HG03045 (cell line): ENCODE measurements at regions not wholly inside any gene's neighbourhood (a gene's known extent, or its start where the extent isn't known, plus 50 kb on each side); places are given as distances from the start of the nearest gene placed in this dataset.

ENCODE experiments used
- ATAC-seq: cut with Tn5 transposase; IDR thresholded peaks from one replicate; pipeline ENCODE4 v1.9.1; 2021; ENCODE audit warnings: mild to moderate bottlenecking, moderate library complexity; ENCODE audit not compliant: unreplicated experiment

DNA sequence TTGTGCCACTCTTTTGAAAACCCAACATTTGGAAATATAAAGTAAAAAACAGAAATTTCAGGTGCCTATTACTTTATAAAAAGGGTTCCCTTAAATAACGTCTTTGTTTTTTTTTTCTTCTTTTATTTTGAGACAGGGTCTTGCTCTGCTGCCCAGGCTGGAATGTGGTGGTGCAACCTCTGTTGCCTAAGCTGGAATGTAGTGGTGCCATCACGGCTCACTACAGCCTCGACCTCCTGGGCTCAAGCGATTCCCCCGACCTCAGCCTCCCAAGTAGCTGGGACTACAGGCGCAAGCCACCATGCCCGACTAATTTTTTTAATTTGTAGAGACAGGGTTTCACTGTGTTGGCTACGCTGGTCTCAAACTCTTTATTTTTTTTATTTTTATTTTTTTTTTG is 110.2 kb upstream of the HNRNPU start:
- no peak for ATAC-seq

DNA sequence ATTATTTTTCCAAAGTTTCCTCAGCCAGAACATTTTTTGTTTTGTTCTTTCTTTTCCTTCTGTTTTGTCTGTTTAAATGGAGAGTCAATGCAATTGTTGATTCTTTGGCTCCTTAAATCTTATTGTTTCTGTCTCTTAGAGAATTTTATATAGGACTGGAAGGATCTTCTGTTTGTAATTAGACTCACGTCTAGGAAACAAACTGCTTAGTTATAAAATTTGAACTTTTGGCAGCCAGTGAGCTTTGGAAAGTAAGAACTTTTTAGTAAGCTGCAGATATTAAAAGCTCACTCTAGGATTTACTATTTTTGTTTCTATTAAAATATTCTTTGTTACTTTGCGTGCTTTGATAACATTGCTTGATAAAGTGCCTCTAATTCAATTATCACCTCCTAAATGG is 109.8 kb upstream of the HNRNPU start:
- no peak for ATAC-seq

DNA sequence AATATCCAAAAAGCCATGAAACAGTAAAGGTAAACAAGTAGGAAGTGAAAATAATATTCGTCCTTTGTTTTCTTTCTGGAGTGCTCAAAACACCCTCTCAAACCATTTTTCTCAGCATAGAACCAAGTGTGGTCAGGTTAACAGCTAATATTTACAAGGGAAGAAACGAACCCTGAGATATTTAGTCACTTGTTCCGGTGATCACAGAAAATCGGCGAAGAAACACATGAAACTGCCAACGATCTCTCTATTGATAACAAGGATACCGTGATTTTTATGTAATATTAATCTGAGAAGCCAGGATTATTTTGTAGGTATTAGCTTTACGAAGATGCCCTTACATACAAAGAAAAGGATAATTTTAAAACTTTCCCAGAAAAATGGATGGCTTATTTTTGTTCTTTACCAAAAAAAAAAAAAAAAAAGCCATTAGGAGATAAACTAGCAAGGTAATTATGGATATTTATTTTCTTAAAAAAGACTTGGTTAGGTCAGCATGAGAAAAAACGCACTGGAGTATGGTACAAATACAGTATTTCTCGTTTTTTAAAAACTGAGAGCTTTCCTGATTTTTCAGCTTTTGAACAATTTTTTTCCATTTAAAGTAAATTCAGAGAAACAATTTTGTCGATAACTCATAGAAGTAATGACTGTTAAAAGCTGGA is 107.3 kb upstream of the HNRNPU start:
- no peak for ATAC-seq

DNA sequence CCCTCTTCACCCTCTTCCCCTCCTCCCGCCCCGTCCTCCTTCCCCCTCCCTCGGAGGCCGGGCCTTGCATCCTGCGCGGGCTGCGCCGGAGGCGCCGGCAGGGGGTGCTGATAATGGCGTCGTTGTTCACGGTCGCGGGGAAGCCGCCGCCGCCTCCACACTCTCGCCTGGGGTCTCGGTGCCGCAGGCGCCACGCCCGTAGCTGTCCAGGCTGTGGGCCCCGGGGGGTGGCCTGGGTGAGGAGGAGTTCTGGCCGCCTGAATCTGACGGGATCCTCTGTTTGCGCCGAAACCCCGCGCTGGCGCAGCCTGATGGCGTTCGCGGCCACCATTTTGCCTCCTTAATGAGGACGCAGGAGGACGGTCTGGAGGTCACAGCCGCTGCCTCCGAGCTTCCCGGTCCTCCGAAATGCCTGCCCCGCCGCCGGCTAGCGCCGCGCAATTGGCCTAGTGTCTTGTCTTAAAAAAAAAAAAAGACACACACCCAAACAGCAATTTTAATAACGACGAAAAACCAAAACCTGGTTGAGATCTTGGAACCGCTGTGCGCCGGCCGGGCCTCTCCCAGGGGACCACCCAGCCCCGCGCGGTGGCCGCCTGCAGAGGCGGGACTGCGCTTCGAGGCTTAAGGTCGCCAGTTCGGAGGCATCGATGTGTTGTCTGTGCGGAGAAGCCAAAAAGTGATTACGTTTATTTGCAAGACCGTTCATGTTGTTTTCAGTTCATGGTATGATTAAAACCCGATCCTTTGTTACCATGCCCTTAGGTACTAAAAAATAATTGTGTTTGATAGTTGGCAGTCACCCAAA is 106.6 kb upstream of the HNRNPU start:
- ATAC-seq = peak; percentile 78

DNA sequence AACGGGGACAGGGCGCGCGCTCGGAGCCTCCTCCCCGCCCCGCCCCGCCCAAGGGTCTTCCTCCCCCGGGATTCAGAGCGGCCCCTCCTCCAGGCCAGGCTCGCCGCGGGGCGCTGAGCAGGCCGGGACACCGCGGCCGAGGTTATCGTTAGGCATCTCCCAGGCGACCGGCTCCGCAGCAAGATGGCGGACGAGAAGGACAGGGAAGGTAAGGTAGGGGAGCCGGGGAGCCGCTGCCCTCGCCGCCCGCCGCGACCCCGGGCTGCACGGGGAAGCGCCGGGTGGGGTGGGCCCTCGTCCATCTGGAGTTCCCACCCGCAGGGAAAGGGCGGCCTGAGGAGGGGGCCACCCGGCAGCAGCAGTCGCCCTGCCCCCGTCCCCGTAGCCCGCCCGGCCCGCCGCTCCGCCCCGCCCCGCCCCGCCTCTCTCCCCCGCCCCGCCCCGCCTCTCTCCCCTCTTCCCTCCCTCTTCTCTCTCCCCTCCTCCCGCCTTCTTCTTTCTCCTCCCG is 105.9 kb upstream of the HNRNPU start:
- ATAC-seq = peak; percentile 73

DNA sequence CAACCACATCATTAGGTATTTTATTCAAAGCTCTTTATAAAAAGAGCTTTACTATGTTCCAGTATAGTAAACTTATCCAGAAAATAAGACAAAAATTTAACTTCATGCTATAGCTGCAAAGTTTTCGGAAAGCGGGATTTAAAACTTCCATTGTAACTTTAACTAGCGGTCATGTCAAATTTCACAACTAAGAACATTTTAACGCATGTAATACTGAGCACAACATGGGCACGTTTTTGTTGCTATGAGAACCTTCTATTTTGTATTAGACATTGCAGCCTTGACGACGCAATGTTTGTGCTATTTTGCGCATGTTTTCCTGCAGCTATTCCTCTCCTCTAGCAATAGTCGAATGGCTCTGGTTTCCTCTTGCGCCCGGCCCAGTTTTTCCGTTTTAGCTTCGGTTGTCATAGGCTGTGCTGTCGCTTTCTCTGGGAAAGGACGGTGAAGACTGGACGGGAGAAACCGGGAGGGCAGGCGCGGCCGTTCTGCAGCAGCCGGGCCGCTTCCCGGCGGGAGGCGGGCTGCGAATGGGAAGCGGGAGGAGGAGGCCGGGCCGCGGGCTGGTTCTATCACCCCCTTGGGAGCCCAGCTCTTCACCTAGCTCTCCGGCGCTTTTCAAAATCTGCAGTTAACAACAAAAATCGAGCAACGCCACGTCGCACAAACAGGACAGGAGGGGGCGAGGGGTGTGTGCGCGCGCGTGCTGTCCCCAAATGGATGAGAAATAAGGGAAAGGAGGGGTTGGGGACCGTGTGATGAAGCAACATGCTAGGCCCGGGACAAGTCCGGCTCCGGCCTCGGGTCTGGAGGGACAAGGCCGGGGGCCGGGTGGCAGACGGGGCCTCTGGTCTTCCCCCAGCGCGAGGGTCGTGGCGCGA is 105.3 kb upstream of the HNRNPU start:
- ATAC-seq = peak; percentile 30

DNA sequence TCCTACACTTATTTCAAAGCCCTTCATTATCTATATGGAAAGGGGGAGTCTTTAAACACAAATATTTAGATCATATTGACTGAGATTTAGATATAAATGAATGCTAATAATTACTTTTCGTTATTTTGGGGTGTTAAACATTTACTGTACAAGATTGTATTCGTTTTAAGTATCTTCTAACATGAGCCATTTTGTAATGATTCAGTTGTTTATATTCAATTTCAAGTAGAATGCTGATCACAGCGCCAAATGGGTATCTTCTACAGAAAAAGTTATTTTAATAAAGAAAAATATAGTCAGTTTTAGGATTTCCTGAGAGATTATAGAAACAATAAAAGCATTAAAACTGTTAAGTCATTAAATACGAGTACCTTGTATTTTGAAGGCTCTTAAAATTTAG is 104.5 kb upstream of the HNRNPU start:
- ATAC-seq = no peak

DNA sequence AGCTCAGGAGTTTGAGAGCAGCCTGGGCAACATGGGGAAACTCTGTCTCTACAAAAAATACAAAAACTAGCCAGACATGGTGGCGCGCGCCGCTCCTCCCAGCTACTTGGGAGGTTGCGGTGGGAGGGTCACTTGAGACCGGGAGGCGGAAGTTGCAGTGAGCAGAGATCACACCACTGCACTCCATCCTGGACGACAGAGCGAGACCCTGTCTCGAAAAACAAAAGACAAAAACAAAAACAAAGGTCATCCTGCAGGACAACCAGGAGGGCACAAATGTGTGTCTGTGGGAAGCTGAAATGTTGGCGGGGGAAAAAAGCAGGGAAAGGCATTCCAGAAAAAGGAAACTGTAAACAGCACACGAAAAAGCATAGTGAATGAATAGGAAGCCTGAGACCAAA is 104.1 kb upstream of the HNRNPU start:
- ATAC-seq = no peak

DNA sequence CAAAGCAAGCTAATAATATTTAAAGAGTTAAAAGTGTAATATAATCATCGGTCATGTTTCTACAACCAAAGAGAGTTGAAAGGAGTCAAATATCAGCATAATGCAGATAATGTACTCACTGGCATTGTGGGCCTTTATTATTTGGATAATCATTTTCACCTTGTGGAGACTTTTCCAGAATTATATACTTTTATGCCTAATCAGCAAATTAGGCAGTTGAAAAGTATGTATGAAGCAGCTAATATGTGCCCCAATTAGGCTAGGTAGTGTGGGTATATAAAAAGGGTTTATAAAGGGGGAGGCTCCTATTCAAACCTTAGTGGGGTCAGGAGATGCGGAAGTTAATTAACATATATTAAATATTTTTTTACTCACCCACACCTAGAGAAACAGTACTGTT is 102.8 kb upstream of the HNRNPU start:
- no peak for ATAC-seq

DNA sequence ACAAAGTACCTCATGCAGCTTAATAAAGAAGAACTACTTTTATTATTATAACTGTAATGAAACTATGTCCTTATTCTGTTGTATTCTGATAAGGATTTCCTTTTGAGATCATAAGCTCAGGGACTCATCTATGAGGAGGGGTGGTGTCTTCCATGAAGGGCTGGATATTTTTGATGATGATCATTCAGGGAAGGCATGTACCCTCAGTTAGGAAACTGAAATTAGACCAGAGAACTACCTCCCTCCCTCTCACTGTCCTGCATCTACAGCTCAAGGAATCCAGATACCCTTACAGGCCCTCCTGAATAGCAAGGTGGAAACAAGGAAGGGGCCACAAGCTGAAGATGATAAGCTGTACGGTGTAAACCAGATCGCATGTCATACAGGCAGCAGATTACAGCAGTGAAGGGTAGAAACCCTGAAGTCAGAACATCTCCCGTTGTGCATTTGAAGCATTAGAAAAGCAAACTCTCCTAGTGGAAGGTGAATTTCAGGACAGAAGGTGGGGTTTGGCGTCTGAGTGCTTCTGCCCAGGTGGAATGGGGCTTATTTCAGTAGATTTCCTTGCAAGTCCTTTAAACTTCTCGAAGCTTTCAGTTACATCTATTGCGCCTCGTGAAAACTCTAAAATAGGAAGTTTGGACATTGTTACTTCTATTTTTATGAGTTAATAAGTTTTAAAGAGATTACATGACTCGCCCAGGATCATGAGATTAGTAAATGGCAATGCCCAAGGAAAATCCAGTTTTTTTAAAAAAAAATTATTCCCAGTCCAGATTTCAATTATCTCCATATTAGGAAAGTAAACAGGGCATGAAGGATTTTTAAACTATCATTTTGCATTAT is 101.1 kb upstream of the HNRNPU start:
- ATAC-seq = no peak

DNA sequence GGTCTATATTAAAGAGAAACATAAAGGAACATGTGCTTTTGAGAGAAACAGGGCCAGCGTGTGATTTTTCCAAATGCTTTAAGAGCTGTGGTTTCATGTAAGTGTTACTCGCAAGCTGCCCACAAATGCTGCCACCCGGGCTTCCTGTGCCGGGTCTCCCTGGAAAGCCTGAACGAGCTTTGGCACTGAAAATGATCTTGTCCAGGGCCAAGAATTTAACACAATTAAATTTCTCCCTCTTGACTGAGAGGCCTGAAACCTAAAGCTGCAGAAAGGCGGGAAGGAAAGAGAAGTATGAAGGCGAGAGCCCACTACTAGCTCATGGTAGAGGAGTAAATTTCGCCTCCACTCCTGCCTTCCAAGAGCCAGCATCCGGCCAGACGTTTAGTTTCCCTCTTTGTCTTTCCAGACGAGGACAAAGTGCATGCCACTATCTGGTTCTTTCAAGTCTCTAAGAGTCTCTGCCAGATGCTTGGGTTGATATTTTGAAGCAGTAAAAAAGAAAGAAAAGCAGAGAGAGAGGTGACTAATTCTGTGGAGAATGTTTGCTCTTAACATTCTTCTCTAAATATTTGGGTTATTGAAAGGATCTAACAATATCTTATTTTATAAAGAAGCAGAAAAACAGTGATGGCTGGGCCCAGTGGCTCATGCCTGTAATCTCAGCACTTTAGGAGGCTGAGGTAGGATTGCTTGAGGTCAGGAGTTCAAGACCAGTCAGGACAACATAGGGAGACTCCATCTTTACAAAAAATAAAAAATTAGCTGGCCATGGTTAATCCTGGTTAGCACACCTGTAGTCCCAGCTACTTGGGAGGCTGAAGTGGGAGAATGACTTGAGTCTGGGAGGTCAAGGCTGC is 100.0 kb upstream of the HNRNPU start:
- no peak for ATAC-seq

DNA sequence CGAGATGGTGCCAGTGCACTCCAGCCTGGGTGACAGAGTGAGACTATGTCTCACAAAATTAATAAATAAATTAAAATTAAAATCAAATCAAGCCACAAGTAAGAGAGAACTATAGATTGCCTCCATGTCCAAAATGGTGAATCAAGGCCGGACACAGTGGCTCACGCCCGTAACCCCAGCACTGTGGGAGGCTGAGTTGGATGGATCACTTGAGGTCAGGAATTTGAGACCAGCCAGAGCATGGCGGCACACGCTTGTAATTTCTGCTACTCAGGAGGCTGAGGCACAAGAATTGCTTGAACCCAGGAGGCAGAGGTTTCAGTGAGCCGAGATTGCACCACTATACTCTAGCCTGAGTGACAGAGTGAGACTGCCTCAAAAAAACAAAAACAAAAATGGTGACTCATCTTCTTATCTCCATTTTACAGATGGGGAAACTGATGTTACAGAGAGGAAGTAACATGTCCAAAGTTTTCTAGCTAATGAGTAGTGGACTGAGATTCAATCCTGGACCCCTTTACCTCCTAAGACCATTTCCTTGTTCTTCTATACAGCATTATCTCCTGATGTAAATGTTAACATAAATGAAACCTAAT is 99.0 kb upstream of the HNRNPU start:
- no peak for ATAC-seq

DNA sequence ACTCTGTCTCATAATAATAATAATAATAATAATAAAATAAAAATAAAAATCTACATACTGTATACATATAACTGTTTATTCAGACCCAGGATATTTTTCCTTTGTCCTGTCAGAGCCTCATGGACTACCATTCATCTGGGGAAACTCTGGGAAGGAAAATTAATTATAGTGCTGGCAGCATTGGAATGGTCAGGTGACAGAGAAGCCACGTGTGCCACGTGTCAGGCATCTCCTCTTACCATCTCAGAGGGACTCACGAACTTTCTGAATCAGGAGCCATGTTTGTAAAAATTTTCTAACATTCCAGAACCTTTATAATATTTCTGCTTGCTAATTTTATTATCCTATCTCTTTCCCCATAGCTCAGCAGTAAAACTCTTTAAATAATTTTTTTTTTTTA is 97.8 kb upstream of the HNRNPU start:
- no peak for ATAC-seq

DNA sequence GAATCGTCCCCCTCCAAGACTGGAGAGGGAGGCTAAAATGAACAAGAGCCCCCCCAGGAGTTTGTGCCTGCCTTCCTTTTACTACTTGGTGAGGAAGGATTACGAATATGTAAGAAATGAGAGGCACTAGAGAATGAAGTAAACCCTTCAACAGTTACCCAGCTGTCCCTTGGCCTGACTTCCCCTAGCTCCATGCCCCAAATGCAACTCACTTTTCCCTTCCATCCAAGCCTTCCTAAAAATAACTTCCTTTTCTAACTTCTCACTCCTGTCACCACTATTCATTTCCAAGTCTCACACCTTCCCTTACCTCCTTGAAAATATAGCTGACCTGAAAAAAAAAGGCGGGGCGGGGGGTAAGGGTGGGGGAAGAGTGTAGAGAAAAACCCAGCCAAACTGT is 96.6 kb upstream of the HNRNPU start:
- ATAC-seq = no peak

DNA sequence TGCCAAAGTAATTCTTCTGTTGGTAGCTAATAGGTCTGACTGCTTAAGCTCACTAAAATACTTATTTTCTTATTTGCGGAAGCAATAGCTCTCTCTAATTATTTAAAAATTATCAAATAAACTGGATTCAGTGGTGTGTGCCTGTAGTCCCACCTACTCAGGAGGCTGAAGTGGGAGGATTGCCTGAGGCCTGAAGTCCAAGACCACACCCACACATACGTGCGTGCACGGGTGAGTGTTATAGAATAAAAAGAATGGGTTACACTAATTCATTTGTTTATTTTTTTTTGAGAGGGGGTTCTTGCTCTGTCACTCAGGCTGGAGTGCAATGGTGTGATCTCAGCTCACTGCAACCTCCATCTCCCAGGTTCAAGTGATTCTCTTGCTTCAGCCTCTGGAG is 94.2 kb upstream of the HNRNPU start:
- ATAC-seq = no peak

DNA sequence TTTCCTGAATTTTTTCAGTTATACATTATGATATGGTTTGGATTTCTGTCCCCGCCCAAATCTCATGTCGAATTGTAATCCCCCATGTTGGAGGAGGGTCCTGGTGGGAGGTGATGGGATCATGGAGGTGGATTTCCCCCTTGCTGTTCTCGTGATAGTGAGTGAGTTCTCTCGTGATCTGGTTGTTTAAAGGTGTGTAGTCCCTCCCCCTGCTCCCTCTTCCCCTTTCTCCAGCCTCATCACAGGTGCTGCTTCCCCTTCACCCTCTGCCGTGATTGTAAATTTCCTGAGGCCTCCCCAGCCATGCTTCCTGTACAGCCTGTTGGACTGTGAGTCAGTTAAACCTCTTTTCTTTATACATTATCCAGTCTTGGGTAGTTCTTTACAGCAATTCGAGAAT is 93.2 kb upstream of the HNRNPU start:
- no peak for ATAC-seq

DNA sequence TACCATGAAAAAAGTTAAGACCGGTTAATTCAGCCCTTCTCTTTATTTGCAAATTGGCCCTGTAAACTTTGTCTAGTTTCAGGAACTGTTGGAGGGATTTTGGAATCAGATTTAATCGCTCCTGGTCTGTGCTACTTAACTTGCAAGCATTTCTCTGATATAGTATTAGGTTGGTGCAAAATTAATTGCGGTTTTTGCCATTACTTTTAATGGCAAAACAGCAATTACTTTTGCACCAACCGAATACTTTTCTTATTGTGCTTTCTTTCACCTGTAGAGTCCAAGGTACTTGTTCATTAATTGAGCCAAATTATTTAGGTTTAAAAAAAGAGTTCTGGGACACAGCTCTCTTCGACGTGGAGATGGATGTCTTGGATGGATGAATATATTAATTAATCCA is 92.8 kb upstream of the HNRNPU start:
- no peak for ATAC-seq

DNA sequence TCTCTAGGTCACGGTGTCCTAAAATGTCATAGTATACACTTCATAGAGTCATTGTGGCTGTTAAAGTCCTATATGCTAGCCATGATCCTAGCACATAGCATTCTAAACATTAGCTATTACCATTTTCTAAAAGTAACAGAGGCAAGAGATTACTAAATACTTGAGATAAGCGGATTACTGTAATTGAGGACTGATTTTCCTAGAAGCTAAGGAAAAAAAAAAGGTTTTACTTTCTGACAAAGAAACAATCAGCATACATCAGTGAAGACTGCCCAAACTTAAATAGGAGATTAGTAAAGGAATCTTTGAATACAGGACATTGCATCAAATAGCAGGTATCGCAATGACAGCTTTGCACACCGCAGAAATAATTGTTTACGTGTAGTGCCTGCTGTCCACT is 91.3 kb upstream of the HNRNPU start:
- ATAC-seq = no peak

DNA sequence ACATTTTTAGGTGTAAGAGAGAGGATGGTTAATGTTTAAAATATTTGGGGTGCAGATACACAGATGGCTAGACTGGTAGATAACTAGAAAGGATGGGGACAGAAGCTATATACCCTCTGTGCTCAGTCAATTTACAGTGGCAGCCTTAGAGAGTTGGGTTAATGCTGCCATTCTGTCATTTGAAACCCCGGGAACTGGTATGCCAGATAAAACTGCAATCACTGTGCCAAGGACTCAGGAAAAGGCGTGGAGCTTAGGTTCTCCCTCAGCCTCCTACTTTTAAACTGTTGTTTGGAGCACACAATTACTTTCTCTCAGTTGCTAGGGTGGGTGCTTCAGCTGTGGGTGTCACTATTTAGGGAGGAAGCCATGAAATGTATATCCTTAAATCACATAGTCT is 90.0 kb upstream of the HNRNPU start:
- ATAC-seq = no peak
